Neuronal stem cell (in vitro differentiated cells): ENCODE measurements at regions not wholly inside any gene's neighbourhood (a gene's known extent, or its start where the extent isn't known, plus 50 kb on each side); places are given as distances from the start of the nearest gene placed in this dataset.

ENCODE experiments used
- DNase-seq: peaks from one replicate; pipeline ENCODE4 v3.0.0-alpha.2; 2013; ENCODE audit warnings: low spot score
- H2AFZ ChIP-seq: one replicate; pipeline ENCODE4 v1.6.1; 2013; ENCODE audit warnings: mild to moderate bottlenecking, low read length, inconsistent platforms
- H2AK5ac ChIP-seq: 2 replicates; pipeline ENCODE4 v1.6.1; 2013; ENCODE audit warnings: low read depth, mild to moderate bottlenecking, inconsistent platforms, low read length, moderate library complexity, mixed read lengths
- H2BK120ac ChIP-seq: 2 replicates; pipeline ENCODE4 v1.6.1; 2013; ENCODE audit warnings: low read depth, mild to moderate bottlenecking, inconsistent platforms, low read length, moderate library complexity, mixed read lengths
- H2BK12ac ChIP-seq: one replicate; pipeline ENCODE4 v1.6.1; 2013; ENCODE audit warnings: low read length, inconsistent platforms
- H2BK15ac ChIP-seq: 2 replicates; pipeline ENCODE4 v1.6.1; 2013; ENCODE audit warnings: mild to moderate bottlenecking, low read length, inconsistent platforms, mixed read lengths
- H2BK5ac ChIP-seq: one replicate; pipeline ENCODE4 v1.6.1; 2013; ENCODE audit warnings: inconsistent platforms, mild to moderate bottlenecking, low read length, moderate library complexity
- H3K14ac ChIP-seq: one replicate; pipeline ENCODE4 v1.6.1; 2013; ENCODE audit warnings: low read length, inconsistent platforms
- H3K18ac ChIP-seq: 2 replicates; pipeline ENCODE4 v1.6.1; 2013; ENCODE audit warnings: low read length, inconsistent platforms
- H3K23ac ChIP-seq: 2 replicates; pipeline ENCODE4 v1.6.1; 2013; ENCODE audit warnings: low read depth, mild to moderate bottlenecking, mixed read lengths, low read length, inconsistent platforms; ENCODE audit not compliant: poor library complexity
- H3K27ac ChIP-seq: replicated peaks from 3 replicates; pipeline ENCODE4 v1.5.1; 2013; ENCODE audit warnings: low read length, inconsistent platforms
- H3K27me3 ChIP-seq, 3 experiments: 2 replicates each; pipeline ENCODE4 v1.6.1; 2013; ENCODE audit warnings: low read length in 3 of 3, mild to moderate bottlenecking in 2 of 3, inconsistent platforms in 1 of 3, low read depth in 1 of 3, mixed read lengths in 1 of 3, moderate library complexity in 1 of 3; ENCODE audit not compliant: control insufficient read depth in 3 of 3, insufficient read depth in 3 of 3
- H3K36me3 ChIP-seq, 2 donors: replicated peaks in 1 of 2; 2 replicates each; pipeline ENCODE4 v1.6.1; 2013; ENCODE audit warnings: low read length in 2 of 2; ENCODE audit not compliant: control insufficient read depth in 2 of 2, insufficient read depth in 2 of 2
- H3K4ac ChIP-seq: 2 replicates; pipeline ENCODE4 v1.6.1; 2013; ENCODE audit warnings: inconsistent platforms, mild to moderate bottlenecking, low read length, moderate library complexity
- H3K4me1 ChIP-seq, 2 donors: 1 replicate in 1 of 2; 2 replicates in 1 of 2; pipeline ENCODE4 v1.6.1; 2013; ENCODE audit warnings: low read length in 2 of 2, low read depth in 1 of 2; ENCODE audit not compliant: control insufficient read depth in 2 of 2, insufficient read depth in 1 of 2
- H3K4me2 ChIP-seq: one replicate; pipeline ENCODE4 v1.6.1; 2013; ENCODE audit warnings: mild to moderate bottlenecking, low read length, inconsistent platforms; ENCODE audit not compliant: insufficient read depth, poor library complexity, severe bottlenecking
- H3K4me3 ChIP-seq, 2 donors: 2 replicates each; pipeline ENCODE4 v1.5.1; 2013; ENCODE audit warnings: low read length in 2 of 2, mild to moderate bottlenecking in 2 of 2, inconsistent platforms in 1 of 2, moderate library complexity in 1 of 2
- H3K79me1 ChIP-seq: one replicate; pipeline ENCODE4 v1.6.1; 2013; ENCODE audit warnings: low read depth, mild to moderate bottlenecking, inconsistent platforms, low read length, moderate library complexity
- H3K9ac ChIP-seq: one replicate; pipeline ENCODE4 v1.6.1; 2013; ENCODE audit warnings: mild to moderate bottlenecking, low read depth, low read length, inconsistent platforms; ENCODE audit not compliant: poor library complexity
- H3K9me3 ChIP-seq, 2 donors: replicated peaks in 1 of 2; 2 replicates each; pipeline versions ENCODE3 to v1.6.1; 2013; ENCODE audit warnings: low read length in 2 of 2, mild to moderate bottlenecking in 2 of 2, inconsistent platforms in 1 of 2, low read depth in 1 of 2, mixed read lengths in 1 of 2, moderate library complexity in 1 of 2; ENCODE audit not compliant: control insufficient read depth in 2 of 2, insufficient read depth in 1 of 2
- H4K8ac ChIP-seq: one replicate; pipeline ENCODE4 v1.6.1; 2013; ENCODE audit warnings: low read depth, mild to moderate bottlenecking, inconsistent platforms, low read length, moderate library complexity
- H4K91ac ChIP-seq: one replicate; pipeline ENCODE4 v1.6.1; 2013; ENCODE audit warnings: low read length, low read depth, mild to moderate bottlenecking, inconsistent platforms; ENCODE audit not compliant: poor library complexity
- WGBS, 2 donors: extraction: QIAGEN DNeasy Blood & Tissue Kit; methylation state at CpG; one replicate each; pipeline ENCODE4 v1.1.7; 2013; ENCODE audit warnings: missing lambda C conversion rate in 2 of 2, mixed read lengths in 1 of 2; ENCODE audit not compliant: insufficient read length in 2 of 2, insufficient replicate concordance in 1 of 2; ENCODE audit errors: extremely low coverage in 2 of 2; 5-methylcytosine and 5-hydroxymethylcytosine counted together

- Histone ChIP-seq H3K4me1 (peaks cover 0 to 7% of the 10 kb centered on the region in 2 donors), H3K23ac (no peak overlapping the region), H2AK5ac (no peak overlapping the region), H3K9me3 (no peaks in the 10 kb centered on the region), H2BK15ac (no peak overlapping the region), H2BK120ac (no peak overlapping the region), H2BK12ac (no peak overlapping the region), H2AFZ (peak overlapping the region; percentile 53), H3K27ac (no peak overlapping the region), H3K4ac (no peak overlapping the region), H4K8ac (no peak overlapping the region), H3K27me3 (no peaks in the 10 kb centered on the region), H4K91ac (no peak overlapping the region), H3K4me3 (no peak overlapping the region), H3K14ac (no peak overlapping the region), H2BK5ac (no peak overlapping the region), H3K4me2 (no peak overlapping the region), H3K36me3 (no peaks in the 10 kb centered on the region), H3K79me1 (no peaks in the 10 kb centered on the region), H3K18ac (no peak overlapping the region), H3K9ac (no peak overlapping the region)
- DNase-seq: peak; percentile 21
- no CpG with 5 or more reads among the region's 2 CpGs for WGBS, 2 donors
These were observed 1343.3 kb upstream of the ADGRL2 start for GRCh38 chr1:80457409-80457808.

- Histone ChIP-seq H3K4me3 (no peak overlapping the region), H2BK12ac (no peak overlapping the region), H2BK120ac (no peak overlapping the region), H2AFZ (no peak overlapping the region), H2AK5ac (no peak overlapping the region), H3K27ac (no peak overlapping the region), H3K14ac (no peak overlapping the region), H3K4ac (no peak overlapping the region), H3K36me3 (no peaks in the 10 kb centered on the region), H3K79me1 (no peaks in the 10 kb centered on the region), H3K9ac (no peak overlapping the region), H3K18ac (no peak overlapping the region), H4K91ac (no peak overlapping the region), H2BK5ac (no peak overlapping the region), H3K9me3 (no peaks in the 10 kb centered on the region), H3K4me1 (peaks cover 0 to 7% of the 10 kb centered on the region in 2 donors), H3K23ac (no peak overlapping the region), H3K4me2 (no peak overlapping the region), H3K27me3 (no peaks in the 10 kb centered on the region), H2BK15ac (no peak overlapping the region), H4K8ac (no peak overlapping the region)
- no peak for DNase-seq
- no CpG with 5 or more reads among the region's 2 CpGs for WGBS, 2 donors
These were observed 1347.0 kb upstream of the ADGRL2 start for GRCh38 chr1:80453775-80454174.

GRCh38 chr1:80450711-80451110 is 1350.0 kb upstream of the ADGRL2 start:
- Histone ChIP-seq H3K4me3 (no peak overlapping the region), H3K4me2 (no peak overlapping the region), H3K18ac (no peak overlapping the region), H4K91ac (no peak overlapping the region), H3K4me1 (no peaks in the 10 kb centered on the region), H3K36me3 (no peaks in the 10 kb centered on the region), H2BK15ac (no peak overlapping the region), H2BK5ac (no peak overlapping the region), H2AK5ac (no peak overlapping the region), H3K14ac (no peak overlapping the region), H3K79me1 (no peaks in the 10 kb centered on the region), H4K8ac (no peak overlapping the region), H2BK12ac (no peak overlapping the region), H3K9ac (no peak overlapping the region), H3K27me3 (no peaks in the 10 kb centered on the region), H2BK120ac (no peak overlapping the region), H3K27ac (no peak overlapping the region), H3K23ac (no peak overlapping the region), H3K9me3 (no peaks in the 10 kb centered on the region), H3K4ac (no peak overlapping the region), H2AFZ (peak overlapping the region; percentile 55)
- no peak for DNase-seq
- WGBS, 2 donors: no CpG with 5 or more reads among the region's 2 CpGs

GRCh38 chr1:80448081-80448480 is 1352.7 kb upstream of the ADGRL2 start:
- Histone ChIP-seq H3K9me3 (no peaks in the 10 kb centered on the region), H2BK120ac (no peak overlapping the region), H4K91ac (no peak overlapping the region), H2BK15ac (no peak overlapping the region), H2BK5ac (no peak overlapping the region), H3K27ac (no peak overlapping the region), H3K4me3 (no peak overlapping the region), H3K36me3 (no peaks in the 10 kb centered on the region), H4K8ac (no peak overlapping the region), H3K23ac (no peak overlapping the region), H3K4me2 (no peak overlapping the region), H3K9ac (no peak overlapping the region), H3K18ac (no peak overlapping the region), H3K14ac (no peak overlapping the region), H3K27me3 (no peaks in the 10 kb centered on the region), H2BK12ac (no peak overlapping the region), H2AK5ac (no peak overlapping the region), H3K4ac (no peak overlapping the region), H2AFZ (no peak overlapping the region), H3K79me1 (no peaks in the 10 kb centered on the region), H3K4me1 (no peaks in the 10 kb centered on the region)
- WGBS, 2 donors: no CpG with 5 or more reads among the region's 5 CpGs
- no peak for DNase-seq
